ENCODE measurements at regions not wholly inside any gene's neighbourhood (a gene's known extent, or its start where the extent isn't known, plus 50 kb on each side); places are given as distances from the start of the nearest gene placed in this dataset.

DNA sequence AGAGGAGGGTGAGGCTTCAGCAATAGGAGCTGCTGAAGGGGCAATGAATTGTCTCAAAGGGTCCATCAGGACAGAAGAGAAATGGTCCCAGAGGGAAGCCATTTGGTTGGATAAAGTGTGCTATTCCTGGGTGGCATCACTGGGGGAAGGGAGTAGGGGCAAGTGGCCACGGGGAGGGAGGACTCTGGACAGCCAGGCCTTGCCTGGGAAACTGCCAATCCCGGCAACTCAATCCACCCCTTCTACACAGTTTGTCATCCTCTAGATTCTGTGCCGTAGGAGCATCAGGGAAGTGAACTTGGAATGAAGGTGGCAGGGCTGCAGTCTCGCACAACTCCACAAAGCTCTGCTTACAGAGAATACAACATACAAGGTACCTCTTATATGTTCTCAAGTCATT is 59.5 kb upstream of the RIPOR2 start:
- CTCF ChIA-PET = interaction anchor here (0.7 to 2.8 kb wide), 10 partner anchors 10 to 138 kb away, joined by 3 to 8 read pairs (median 4); no protein-coding TSS in a partner anchor
- POLR2A ChIA-PET = interaction anchor here (0.6 kb wide), 1 partner anchor 18 kb away, joined by 3 read pairs; no protein-coding TSS in a partner anchor
- H3K27me3 ChIP-seq (replicated peaks in 2 of 5; ENCODE audit: control insufficient read depth in 4 of 5, insufficient read depth in 5 of 5, low read length in 4 of 5) = no peaks in the 10 kb centered on the region
- no peak overlapping the region for H3K27ac ChIP-seq (ENCODE audit: insufficient read depth in 1 of 2, low read depth in 1 of 2, low read length in 2 of 2, poor library complexity in 1 of 2, severe bottlenecking in 2 of 2)
- H3K4me3 ChIP-seq (ENCODE audit: control insufficient read depth in 1 of 7, extremely low read depth in 1 of 7, insufficient read depth in 4 of 7, low read depth in 2 of 7, low read length in 6 of 7) = no peak overlapping the region
- peaks cover 24 to 52% (median 39%) of the 10 kb centered on the region in 4 experiments for H3K4me1 ChIP-seq (ENCODE audit: control extremely low read depth in 1 of 4, control insufficient read depth in 4 of 4, insufficient read depth in 4 of 4, low read length in 3 of 4)
- no peaks in the 10 kb centered on the region for H3K9me3 ChIP-seq (ENCODE audit: control extremely low read depth in 1 of 5, control insufficient read depth in 4 of 5, insufficient read depth in 2 of 5, low read depth in 1 of 5, low read length in 4 of 5)
- DNase-seq = no peak
- 100% methylated on average over 2 of the region's 4 CpGs for WGBS (ENCODE audit: insufficient coverage)
- H3K36me3 ChIP-seq (ENCODE audit: control insufficient read depth in 4 of 4, insufficient read depth in 4 of 4, low read length in 3 of 4) = peaks cover 6 to 23% (median 16%) of the 10 kb centered on the region in 4 experiments

DNA sequence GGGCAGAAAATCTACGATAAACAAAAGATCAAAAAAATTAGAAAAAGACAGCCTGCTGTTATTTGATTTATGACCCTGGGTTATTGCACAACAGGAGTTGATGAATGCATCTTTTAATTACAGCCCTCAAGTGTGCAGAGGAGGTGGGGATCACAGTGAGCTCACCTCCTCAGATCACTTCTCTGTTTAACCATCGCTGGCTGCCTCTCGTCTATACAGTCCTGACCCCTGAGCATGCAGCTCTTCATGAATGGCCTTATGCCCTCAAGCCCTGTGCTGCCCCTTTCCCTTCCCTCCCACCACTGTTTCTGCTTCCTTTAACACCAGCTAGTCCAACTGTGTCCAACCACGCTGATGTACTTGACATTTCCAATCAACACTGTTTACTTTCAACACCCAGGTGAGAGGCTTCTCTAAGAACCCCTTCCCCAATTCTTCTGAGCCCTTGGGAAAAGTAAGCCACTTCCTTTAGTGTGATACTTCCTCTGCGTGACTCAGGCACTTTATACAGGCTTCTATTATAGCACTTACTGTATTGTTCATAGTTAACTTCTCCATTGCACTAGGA is 60.6 kb upstream of the RIPOR2 start:
- Histone ChIP-seq H3K27me3 (replicated peaks in 2 of 5; ENCODE audit: control insufficient read depth in 4 of 5, insufficient read depth in 5 of 5, low read length in 4 of 5) (no peaks in the 10 kb centered on the region), H3K4me1 (ENCODE audit: control extremely low read depth in 1 of 4, control insufficient read depth in 4 of 4, insufficient read depth in 4 of 4, low read length in 3 of 4) (peaks cover 24 to 50% (median 37%) of the 10 kb centered on the region in 4 experiments), H3K9me3 (ENCODE audit: control extremely low read depth in 1 of 5, control insufficient read depth in 4 of 5, insufficient read depth in 2 of 5, low read depth in 1 of 5, low read length in 4 of 5) (no peaks in the 10 kb centered on the region), H3K4me3 (ENCODE audit: control insufficient read depth in 1 of 7, extremely low read depth in 1 of 7, insufficient read depth in 4 of 7, low read depth in 2 of 7, low read length in 6 of 7) (peak overlapping the region in 1 of 7 experiments; percentile 14), H3K36me3 (ENCODE audit: control insufficient read depth in 4 of 4, insufficient read depth in 4 of 4, low read length in 3 of 4) (peaks cover 6 to 26% (median 17%) of the 10 kb centered on the region in 4 experiments), H3K27ac (ENCODE audit: insufficient read depth in 1 of 2, low read depth in 1 of 2, low read length in 2 of 2, poor library complexity in 1 of 2, severe bottlenecking in 2 of 2) (peak overlapping the region in 1 of 2 experiments; percentile 56)
- peak; percentile 48 to 82 (median 75) for DNase-seq
- CTCF ChIA-PET = interaction anchor here (0.6 to 2.6 kb wide), 11 partner anchors 9 to 55 kb away, joined by 3 to 9 read pairs (median 4); no protein-coding TSS in a partner anchor
- POLR2A ChIA-PET = no interaction called here
- WGBS (ENCODE audit: insufficient coverage) = 21% methylated on average over 3 of the region's 5 CpGs

- peak overlapping the region in 4 of 7 experiments; percentile 8 to 31 (median 18) for H3K4me3 ChIP-seq (ENCODE audit: control insufficient read depth in 1 of 7, extremely low read depth in 1 of 7, insufficient read depth in 4 of 7, low read depth in 2 of 7, low read length in 6 of 7)
- WGBS (ENCODE audit: insufficient coverage) = 13% methylated on average over 1 of the region's 1 CpG
- POLR2A ChIA-PET = no interaction called here
- CTCF ChIA-PET = interaction anchor here (0.5 to 2.6 kb wide), 6 partner anchors 8 to 57 kb away, joined by 3 to 9 read pairs (median 5); no protein-coding TSS in a partner anchor
- peak in 2 of 3 donors; percentile 57 to 68 for DNase-seq
- no peaks in the 10 kb centered on the region for H3K9me3 ChIP-seq (ENCODE audit: control extremely low read depth in 1 of 5, control insufficient read depth in 4 of 5, insufficient read depth in 2 of 5, low read depth in 1 of 5, low read length in 4 of 5)
- H3K36me3 ChIP-seq (ENCODE audit: control insufficient read depth in 4 of 4, insufficient read depth in 4 of 4, low read length in 3 of 4) = peaks cover 6 to 26% (median 16%) of the 10 kb centered on the region in 4 experiments
- H3K27ac ChIP-seq (ENCODE audit: insufficient read depth in 1 of 2, low read depth in 1 of 2, low read length in 2 of 2, poor library complexity in 1 of 2, severe bottlenecking in 2 of 2) = peak overlapping the region in 1 of 2 experiments; percentile 50
- peaks cover 20 to 45% (median 31%) of the 10 kb centered on the region in 4 experiments for H3K4me1 ChIP-seq (ENCODE audit: control extremely low read depth in 1 of 4, control insufficient read depth in 4 of 4, insufficient read depth in 4 of 4, low read length in 3 of 4)
- no peaks in the 10 kb centered on the region for H3K27me3 ChIP-seq (replicated peaks in 2 of 5; ENCODE audit: control insufficient read depth in 4 of 5, insufficient read depth in 5 of 5, low read length in 4 of 5)
Measured at GRCh38 chr6:24997231-24997630, 61.5 kb upstream of the RIPOR2 start.

DNA sequence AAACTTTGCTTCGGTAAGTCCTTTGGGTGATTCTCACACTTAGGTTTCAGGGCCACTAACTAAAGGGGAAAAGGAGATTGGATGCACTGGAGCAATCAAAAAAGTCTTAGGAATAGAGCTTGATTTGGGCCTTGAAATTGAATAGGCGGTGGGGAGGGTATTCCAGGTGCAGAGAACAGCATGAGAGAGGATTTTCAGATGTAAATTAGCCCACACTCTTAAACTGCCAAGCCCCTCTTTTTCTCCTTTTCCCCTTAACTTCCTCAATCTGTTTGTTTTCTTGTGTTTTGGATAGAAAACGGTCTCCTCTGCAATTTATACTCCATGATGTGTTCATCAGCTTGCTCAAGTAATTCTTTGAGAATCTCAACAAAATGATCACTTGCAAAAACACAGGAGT is 62.1 kb upstream of the RIPOR2 start:
- Histone ChIP-seq H3K4me1 (ENCODE audit: control extremely low read depth in 1 of 4, control insufficient read depth in 4 of 4, insufficient read depth in 4 of 4, low read length in 3 of 4) (peaks cover 20 to 51% (median 35%) of the 10 kb centered on the region in 4 experiments), H3K36me3 (ENCODE audit: control insufficient read depth in 4 of 4, insufficient read depth in 4 of 4, low read length in 3 of 4) (peaks cover 6 to 23% (median 16%) of the 10 kb centered on the region in 4 experiments), H3K9me3 (ENCODE audit: control extremely low read depth in 1 of 5, control insufficient read depth in 4 of 5, insufficient read depth in 2 of 5, low read depth in 1 of 5, low read length in 4 of 5) (no peaks in the 10 kb centered on the region), H3K4me3 (ENCODE audit: control insufficient read depth in 1 of 7, extremely low read depth in 1 of 7, insufficient read depth in 4 of 7, low read depth in 2 of 7, low read length in 6 of 7) (peak overlapping the region in 2 of 7 experiments; percentile 8 to 21), H3K27ac (ENCODE audit: insufficient read depth in 1 of 2, low read depth in 1 of 2, low read length in 2 of 2, poor library complexity in 1 of 2, severe bottlenecking in 2 of 2) (no peak overlapping the region), H3K27me3 (replicated peaks in 2 of 5; ENCODE audit: control insufficient read depth in 4 of 5, insufficient read depth in 5 of 5, low read length in 4 of 5) (no peaks in the 10 kb centered on the region)
- POLR2A ChIA-PET = no interaction called here
- 100% methylated on average over 1 of the region's 3 CpGs for WGBS (ENCODE audit: insufficient coverage)
- CTCF ChIA-PET = interaction anchor here (0.7 to 2.6 kb wide), 6 partner anchors 17 to 141 kb away, joined by 3 to 9 read pairs (median 4); no protein-coding TSS in a partner anchor
- DNase-seq = peak in 1 of 3 donors; percentile 36

DNA sequence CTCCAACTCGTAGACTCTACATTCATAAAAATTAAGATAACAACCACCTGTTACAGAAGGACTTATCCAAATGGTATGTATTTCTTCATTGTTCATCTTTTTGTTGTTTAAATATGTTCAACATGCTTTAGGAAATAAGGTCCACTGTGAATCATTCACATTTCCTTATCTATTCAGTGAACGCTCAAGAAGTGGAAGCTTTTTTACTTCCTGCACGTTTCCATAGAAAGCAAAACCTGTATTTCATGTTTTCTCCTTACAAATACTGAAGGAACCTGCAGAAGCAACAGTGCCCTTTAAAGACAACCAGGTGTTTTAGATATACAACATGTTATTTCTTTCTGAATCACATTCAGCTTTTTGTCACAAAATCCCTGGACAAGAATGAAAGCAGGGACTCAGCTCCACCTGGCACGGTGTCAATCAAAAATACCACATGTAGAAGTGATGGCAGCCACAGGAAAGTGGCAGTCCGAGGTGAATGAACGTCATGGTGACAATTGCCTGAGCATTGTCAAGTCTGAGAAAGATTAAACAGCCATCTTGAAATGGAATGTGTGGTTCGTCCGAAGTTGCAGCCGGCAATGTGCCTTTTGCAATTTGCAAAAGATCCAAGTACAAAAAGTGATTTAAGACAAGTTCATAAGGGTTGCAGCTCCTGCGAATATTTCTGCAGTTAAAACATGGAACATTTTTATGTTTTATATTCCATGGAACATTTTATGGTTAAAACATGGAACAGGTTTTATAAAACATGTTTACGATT is 66.7 kb upstream of the RIPOR2 start:
- Histone ChIP-seq H3K27ac (ENCODE audit: insufficient read depth in 1 of 2, low read depth in 1 of 2, low read length in 2 of 2, poor library complexity in 1 of 2, severe bottlenecking in 2 of 2) (no peak overlapping the region), H3K4me3 (ENCODE audit: control insufficient read depth in 1 of 7, extremely low read depth in 1 of 7, insufficient read depth in 4 of 7, low read depth in 2 of 7, low read length in 6 of 7) (no peak overlapping the region), H3K36me3 (ENCODE audit: control insufficient read depth in 4 of 4, insufficient read depth in 4 of 4, low read length in 3 of 4) (peaks cover 0 to 12% (median 10%) of the 10 kb centered on the region in 4 experiments), H3K27me3 (replicated peaks in 2 of 5; ENCODE audit: control insufficient read depth in 4 of 5, insufficient read depth in 5 of 5, low read length in 4 of 5) (no peaks in the 10 kb centered on the region), H3K4me1 (ENCODE audit: control extremely low read depth in 1 of 4, control insufficient read depth in 4 of 4, insufficient read depth in 4 of 4, low read length in 3 of 4) (peaks cover 32 to 76% (median 50%) of the 10 kb centered on the region in 4 experiments), H3K9me3 (ENCODE audit: control extremely low read depth in 1 of 5, control insufficient read depth in 4 of 5, insufficient read depth in 2 of 5, low read depth in 1 of 5, low read length in 4 of 5) (no peaks in the 10 kb centered on the region)
- POLR2A ChIA-PET = interaction anchor here (1.2 kb wide), 1 partner anchor 15 kb away, joined by 3 read pairs; no protein-coding TSS in a partner anchor
- DNase-seq = no peak
- CTCF ChIA-PET = interaction anchor here (1.1 to 3.0 kb wide), 5 partner anchors 11 to 143 kb away, joined by 3 to 16 read pairs (median 7); no protein-coding TSS in a partner anchor
- WGBS (ENCODE audit: insufficient coverage) = 49% methylated on average over 7 of the region's 11 CpGs

DNA sequence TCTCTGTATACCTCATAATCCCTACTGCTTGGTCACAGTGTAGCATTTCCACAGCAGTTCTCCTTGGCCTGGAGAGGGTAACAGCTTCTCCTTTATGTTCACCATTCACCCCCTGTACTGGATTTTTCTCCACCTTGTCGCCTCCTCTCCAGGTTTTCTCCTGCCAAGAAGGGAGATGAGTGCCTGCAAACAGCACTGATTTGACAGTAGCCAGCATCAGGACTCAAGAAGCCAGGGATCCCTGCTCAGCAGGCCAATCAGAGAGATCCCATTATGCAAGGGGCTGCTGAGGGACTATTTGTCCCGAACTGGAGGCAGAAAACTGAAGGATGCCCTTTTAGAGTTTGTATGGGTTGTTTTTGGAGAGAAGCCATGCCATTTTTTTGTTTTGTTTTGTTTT is 68.6 kb upstream of the RIPOR2 start:
- H3K36me3 ChIP-seq (ENCODE audit: control insufficient read depth in 4 of 4, insufficient read depth in 4 of 4, low read length in 3 of 4) = peaks cover 0 to 12% (median 10%) of the 10 kb centered on the region in 4 experiments
- H3K27ac ChIP-seq (ENCODE audit: insufficient read depth in 1 of 2, low read depth in 1 of 2, low read length in 2 of 2, poor library complexity in 1 of 2, severe bottlenecking in 2 of 2) = no peak overlapping the region
- no peak for DNase-seq
- no peak overlapping the region for H3K4me3 ChIP-seq (ENCODE audit: control insufficient read depth in 1 of 7, extremely low read depth in 1 of 7, insufficient read depth in 4 of 7, low read depth in 2 of 7, low read length in 6 of 7)
- WGBS (ENCODE audit: insufficient coverage) = 88% methylated on average over 2 of the region's 2 CpGs
- no peaks in the 10 kb centered on the region for H3K27me3 ChIP-seq (replicated peaks in 2 of 5; ENCODE audit: control insufficient read depth in 4 of 5, insufficient read depth in 5 of 5, low read length in 4 of 5)
- no peaks in the 10 kb centered on the region for H3K9me3 ChIP-seq (ENCODE audit: control extremely low read depth in 1 of 5, control insufficient read depth in 4 of 5, insufficient read depth in 2 of 5, low read depth in 1 of 5, low read length in 4 of 5)
- H3K4me1 ChIP-seq (ENCODE audit: control extremely low read depth in 1 of 4, control insufficient read depth in 4 of 4, insufficient read depth in 4 of 4, low read length in 3 of 4) = peaks cover 31 to 76% (median 53%) of the 10 kb centered on the region in 4 experiments
- ChIA-PET CTCF (interaction anchor here (0.5 to 3.7 kb wide), 10 partner anchors 8 to 67 kb away, joined by 3 to 25 read pairs (median 6); no protein-coding TSS in a partner anchor), POLR2A (no interaction called here)

All from common myeloid progenitor, CD34-positive (primary cell).